ENCODE measurements at regions not wholly inside any gene's neighbourhood (a gene's known extent, or its start where the extent isn't known, plus 50 kb on each side); places are given as distances from the start of the nearest gene placed in this dataset.

DNA sequence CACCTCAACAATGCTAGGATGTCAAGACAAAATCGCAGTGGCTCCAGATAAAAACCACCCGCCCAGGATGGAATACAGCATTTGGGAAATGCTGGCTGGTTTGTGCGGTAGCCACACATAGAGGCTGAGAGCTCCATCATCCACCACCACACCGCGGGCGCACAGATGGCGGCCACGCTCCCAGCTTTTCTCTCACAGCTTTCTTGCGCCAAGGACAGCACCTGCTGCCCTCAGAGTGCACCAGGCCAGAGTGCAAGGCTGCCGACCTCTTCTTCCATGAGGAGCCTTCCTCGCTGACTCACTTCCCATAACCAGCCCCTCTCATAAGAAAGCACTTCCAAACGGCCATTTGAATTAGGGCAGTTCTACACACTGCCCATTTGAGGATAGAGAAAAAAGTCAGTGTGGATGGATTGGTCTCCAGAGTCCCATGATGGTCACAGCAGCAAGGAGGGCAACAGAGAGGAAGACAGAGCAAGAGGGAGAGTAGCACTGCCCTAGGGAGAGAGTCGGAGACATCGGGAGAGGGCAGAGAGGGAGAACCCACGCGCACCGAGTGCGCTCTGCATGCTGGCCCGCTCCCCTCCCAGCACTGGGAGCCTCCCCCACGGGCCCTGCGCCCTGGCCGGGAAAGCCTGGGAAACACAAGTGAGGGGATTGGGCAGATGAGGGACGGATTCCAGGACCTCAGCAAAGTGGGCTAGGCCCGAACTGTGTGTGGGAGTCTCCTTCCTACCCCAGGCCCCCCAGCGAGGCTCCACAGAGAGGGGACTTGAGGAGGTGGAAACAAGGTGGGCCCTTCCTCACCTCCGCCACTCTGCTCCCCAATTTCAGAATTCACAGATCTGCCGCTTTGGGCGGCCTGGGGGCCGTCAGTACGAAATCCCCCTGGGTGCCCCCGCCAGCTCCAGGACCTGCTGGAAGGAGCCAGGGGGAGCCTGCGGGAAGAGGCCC is 156.9 kb downstream of the USP12 start:
- DNase-seq (ENCODE audit: low read depth): no peak

DNA sequence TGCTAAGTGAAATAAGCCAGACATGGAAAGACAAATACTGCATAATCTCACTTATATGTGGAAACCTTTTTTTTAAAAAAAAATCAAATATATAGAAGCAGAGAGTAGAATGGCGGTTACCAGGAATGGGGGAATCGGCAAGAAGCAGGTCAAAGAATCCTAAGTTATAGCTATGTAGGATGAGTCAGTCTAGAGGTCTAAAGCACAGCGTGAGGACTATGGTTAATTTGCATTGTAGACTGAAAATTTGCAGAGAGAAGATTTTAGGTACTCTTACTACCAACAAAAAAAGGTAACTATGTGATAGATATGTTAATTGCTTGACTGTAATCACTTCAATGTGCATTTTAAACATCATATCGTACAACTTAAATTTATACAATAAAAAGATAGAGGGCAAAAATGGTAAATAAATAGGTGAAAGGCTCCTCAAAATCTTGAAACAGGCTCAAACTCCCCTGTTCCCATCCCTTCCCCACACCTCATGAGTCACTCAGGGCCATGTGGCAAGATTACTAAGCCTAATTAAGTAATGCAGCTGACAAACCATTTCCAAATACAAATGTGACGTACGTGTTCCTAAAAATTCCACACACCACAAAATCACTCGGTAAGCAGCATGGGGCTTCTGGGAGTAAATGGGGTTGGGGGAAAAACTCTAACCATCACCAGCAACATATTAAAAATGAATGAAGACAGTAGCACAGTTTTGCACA is 159.0 kb downstream of the USP12 start:
- peak; percentile 66 for DNase-seq (ENCODE audit: low read depth)
- TF ChIP-seq, protein P1, sequence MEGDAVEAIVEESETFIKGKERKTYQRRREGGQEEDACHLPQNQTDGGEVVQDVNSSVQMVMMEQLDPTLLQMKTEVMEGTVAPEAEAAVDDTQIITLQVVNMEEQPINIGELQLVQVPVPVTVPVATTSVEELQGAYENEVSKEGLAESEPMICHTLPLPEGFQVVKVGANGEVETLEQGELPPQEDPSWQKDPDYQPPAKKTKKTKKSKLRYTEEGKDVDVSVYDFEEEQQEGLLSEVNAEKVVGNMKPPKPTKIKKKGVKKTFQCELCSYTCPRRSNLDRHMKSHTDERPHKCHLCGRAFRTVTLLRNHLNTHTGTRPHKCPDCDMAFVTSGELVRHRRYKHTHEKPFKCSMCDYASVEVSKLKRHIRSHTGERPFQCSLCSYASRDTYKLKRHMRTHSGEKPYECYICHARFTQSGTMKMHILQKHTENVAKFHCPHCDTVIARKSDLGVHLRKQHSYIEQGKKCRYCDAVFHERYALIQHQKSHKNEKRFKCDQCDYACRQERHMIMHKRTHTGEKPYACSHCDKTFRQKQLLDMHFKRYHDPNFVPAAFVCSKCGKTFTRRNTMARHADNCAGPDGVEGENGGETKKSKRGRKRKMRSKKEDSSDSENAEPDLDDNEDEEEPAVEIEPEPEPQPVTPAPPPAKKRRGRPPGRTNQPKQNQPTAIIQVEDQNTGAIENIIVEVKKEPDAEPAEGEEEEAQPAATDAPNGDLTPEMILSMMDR (conservative IDR thresholded peaks at IDR 0.05; ENCODE audit: low read depth, low read length): no peak

More for the DNA sequence above, 156.9 kb downstream of the USP12 start:
- H3K4me3 ChIP-seq (ENCODE audit: low read length): no peak overlapping the region
- TF ChIP-seq, protein P1 (conservative IDR thresholded peaks at IDR 0.05; ENCODE audit: low read depth, low read length): no peak

DNA sequence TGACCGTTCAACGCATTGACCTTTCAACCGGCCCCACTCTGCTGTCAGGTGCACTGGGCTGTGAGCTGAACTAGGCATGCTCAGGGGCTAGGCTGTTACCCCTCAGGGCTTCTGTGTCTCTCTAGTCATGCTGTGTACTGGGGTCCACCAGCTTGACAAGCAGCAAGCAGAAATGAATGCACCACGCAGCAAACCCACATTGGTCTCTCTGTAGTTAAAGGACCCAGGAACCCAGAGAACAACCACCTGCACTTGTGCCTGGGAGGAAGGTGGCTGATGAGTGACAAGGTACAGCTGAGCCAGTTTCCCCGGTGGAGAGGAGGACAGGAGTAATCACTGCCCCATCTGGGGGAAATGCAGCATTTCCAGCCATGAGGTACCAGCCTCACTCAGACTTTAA is 159.9 kb downstream of the USP12 start:
- TF ChIP-seq, protein P1 (conservative IDR thresholded peaks at IDR 0.05; ENCODE audit: low read depth, low read length): no peak
- H3K4me3 ChIP-seq (ENCODE audit: low read length): no peak overlapping the region

More for the DNA sequence above, 159.0 kb downstream of the USP12 start:
- H3K4me3 ChIP-seq (ENCODE audit: low read length): no peak overlapping the region

DNA sequence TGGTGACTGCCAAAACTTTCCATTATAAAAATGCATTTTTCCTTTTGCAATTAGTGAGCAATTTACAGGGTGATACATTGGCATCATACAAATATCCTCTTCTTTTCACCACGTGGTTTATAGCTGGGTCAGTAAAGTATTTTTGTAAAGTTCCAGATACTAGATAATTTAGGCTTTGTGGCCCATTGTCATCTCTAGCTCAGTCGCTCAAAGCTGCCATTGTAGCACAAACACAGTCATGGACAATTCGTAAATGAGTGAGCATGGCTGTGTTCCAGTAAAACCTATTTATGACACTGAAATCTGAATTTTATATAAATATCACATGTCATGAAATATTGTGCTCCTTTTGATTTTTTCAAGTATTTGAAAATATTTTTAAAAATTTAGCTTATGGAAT is 162.9 kb downstream of the USP12 start:
- TF ChIP-seq, protein P1 (conservative IDR thresholded peaks at IDR 0.05; ENCODE audit: low read depth, low read length): no peak
- H3K4me3 ChIP-seq (ENCODE audit: low read length): no peak overlapping the region
- DNase-seq (ENCODE audit: low read depth): no peak

More for the DNA sequence above, 159.9 kb downstream of the USP12 start:
- no peak for DNase-seq (ENCODE audit: low read depth)

DNA sequence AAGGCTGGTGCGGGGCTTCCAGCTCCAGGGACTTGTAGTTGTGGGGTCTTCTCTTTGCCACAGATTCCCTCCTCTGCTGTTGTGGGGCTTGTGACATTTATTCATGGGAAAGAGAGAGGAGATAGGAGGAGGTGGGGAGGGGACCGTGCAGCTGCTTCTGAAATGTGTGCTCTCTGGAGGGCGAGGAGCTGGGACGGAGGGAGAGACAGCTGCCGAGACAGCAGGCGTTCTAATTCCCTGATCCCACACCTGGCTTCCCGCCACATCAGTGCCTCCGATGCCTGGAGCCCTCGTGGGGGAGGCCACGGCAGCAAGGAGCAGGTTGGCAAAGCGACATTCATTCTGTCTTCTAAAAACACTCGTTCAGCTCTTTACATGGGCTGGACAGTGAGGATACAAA is 164.4 kb downstream of the USP12 start:
- peak overlapping the region; percentile 62 for H3K4me3 ChIP-seq (ENCODE audit: low read length)
- DNase-seq (ENCODE audit: low read depth): no peak
- TF ChIP-seq, protein P1 (conservative IDR thresholded peaks at IDR 0.05; ENCODE audit: low read depth, low read length): no peak

- H3K4me3 ChIP-seq (ENCODE audit: low read length): peak overlapping the region; percentile 62
- no peak for DNase-seq (ENCODE audit: low read depth)
- TF ChIP-seq, protein P1 (conservative IDR thresholded peaks at IDR 0.05; ENCODE audit: low read depth, low read length): peak; percentile 6
These were observed 165.0 kb downstream of the USP12 start for GRCh38 chr13:27006519-27007161.

All from retinal pigment epithelial cell (primary cell).